Panc1 (cell line): ENCODE measurements at regions not wholly inside any gene's neighbourhood (a gene's known extent, or its start where the extent isn't known, plus 50 kb on each side); places are given as distances from the start of the nearest gene placed in this dataset.

Experiments
- ATAC-seq: fragments of 200-7000 bp; cut with Tn5 transposase; 2 replicates; pipeline ENCODE4 v1.9.1; 2020; ENCODE audit warnings: mild to moderate bottlenecking, moderate library complexity
- BruUV-seq: library from RNA; stranded (reverse); fragments of 400-500 nt; replicated peaks from 2 replicates; lab custom pipeline; 2021; lab: Mats Ljungman, UMichigan
- CTCF ChIA-PET: fragments of 300-600 bp; sonication (Branson Sonifier 250); formaldehyde crosslinking; loops from one replicate; lab custom pipeline; 2022; ENCODE audit warnings: antibody characterized with exemption; lab: Charles Lee
- POLR2A ChIA-PET: fragments of 300-600 bp; sonication (Branson Sonifier 250); formaldehyde crosslinking; loops from one replicate; lab custom pipeline; 2022; ENCODE audit warnings: antibody characterized with exemption; lab: Charles Lee
- DNase-seq: peaks from one replicate; pipeline ENCODE4 v3.0.0-alpha.2; 2010; ENCODE audit warnings: low read depth, low spot score
- H3K27ac ChIP-seq: 2 replicates; pipeline ENCODE4 v1.5.1; 2011; ENCODE audit warnings: mild to moderate bottlenecking, low read length, inconsistent platforms
- H3K27me3 ChIP-seq: fragments of 200-500 bp; sonication (Bioruptor generic); 2 replicates; pipeline ENCODE4 v1.6.0; 2014; ENCODE audit warnings: low read length, inconsistent platforms; ENCODE audit not compliant: control insufficient read depth, insufficient read depth
- H3K36me3 ChIP-seq: fragments of 200-500 bp; sonication (Bioruptor generic); 2 replicates; pipeline ENCODE4 v1.5.1; 2014; ENCODE audit warnings: inconsistent platforms, mild to moderate bottlenecking, low read length, moderate library complexity; ENCODE audit not compliant: control insufficient read depth, insufficient read depth
- H3K4me1 ChIP-seq: 2 replicates; pipeline ENCODE4 v1.5.1; 2011; ENCODE audit warnings: inconsistent platforms, mild to moderate bottlenecking, low read length, moderate library complexity; ENCODE audit not compliant: control insufficient read depth, insufficient read depth
- H3K4me3 ChIP-seq, 2 experiments: 2 replicates each; pipeline ENCODE4 v1.5.1; 2011 to 2012; ENCODE audit warnings: low read depth in 2 of 2, low read length in 2 of 2, mild to moderate bottlenecking in 2 of 2, inconsistent platforms in 1 of 2, moderate library complexity in 1 of 2
- H3K9me3 ChIP-seq: fragments of 200-500 bp; sonication (Bioruptor generic); 2 replicates; pipeline ENCODE4 v1.5.1; 2014; ENCODE audit warnings: low read depth, mild to moderate bottlenecking, inconsistent platforms, low read length, moderate library complexity; ENCODE audit not compliant: control insufficient read depth, insufficient read depth
- CTCF ChIP-seq: fragments of 450-650 bp; IDR thresholded peaks from 2 replicates; pipeline ENCODE4 v1.5.1; 2017; ENCODE audit warnings: mild to moderate bottlenecking
- POLR2AphosphoS5 ChIP-seq: IDR thresholded peaks from 2 replicates; pipeline ENCODE4 v1.6.1; 2012; ENCODE audit warnings: mild to moderate bottlenecking, low read depth, low read length, moderate library complexity
- REST ChIP-seq, 2 experiments: IDR thresholded peaks; 2 replicates each; pipeline ENCODE4 v1.6.1; 2011 to 2012; ENCODE audit warnings: low read depth in 2 of 2, control low read depth in 1 of 2, low read length in 1 of 2, mild to moderate bottlenecking in 1 of 2, moderate library complexity in 1 of 2; ENCODE audit not compliant: insufficient read depth in 1 of 2
- SIN3A ChIP-seq: IDR thresholded peaks from 2 replicates; pipeline ENCODE4 v1.6.1; 2012; ENCODE audit warnings: low read depth, mild to moderate bottlenecking, low read length, moderate library complexity, borderline replicate concordance; ENCODE audit not compliant: insufficient read depth
- TCF7L2 ChIP-seq: IDR thresholded peaks from 2 replicates; pipeline ENCODE4 v1.6.1; 2011; ENCODE audit warnings: mild to moderate bottlenecking, low read depth, low read length, inconsistent platforms
- in situ Hi-C: cut with HindIII; loops from 2 replicates; pipeline ENCODE4 v1.10.0; 2016; ENCODE audit warnings: low sequenced_read_pairs, low pct_unique_long_range_greater_than_20kb
- intact Hi-C: fragments of 100-400 bp; cut with micrococcal nuclease; formaldehyde crosslinking; loops from one replicate; pipeline ENCODE4 v1.10.0; 2022; ENCODE audit not compliant: unreplicated experiment

- H3K4me3 ChIP-seq, result no peak overlapping the region
- H3K9me3 ChIP-seq, result no peaks in the 10 kb centered on the region
- BruUV-seq, result no TSS peak
- no peaks in the 10 kb centered on the region for H3K27me3 ChIP-seq
- POLR2A ChIA-PET, result no interaction called here
- DNase-seq (no peak), ATAC-seq (no peak)
- H3K27ac ChIP-seq, result no peak overlapping the region
- in situ Hi-C loops, result no loop called here
- CTCF ChIA-PET, result no interaction called here
- intact Hi-C loops, result no loop called here
- no peak for TF ChIP-seq CTCF
- TF ChIP-seq POLR2AphosphoS5, result no peak
- TF ChIP-seq SIN3A, result no peak
- TF ChIP-seq TCF7L2, result no peak
- H3K4me1 ChIP-seq, result no peaks in the 10 kb centered on the region
- H3K36me3 ChIP-seq, result no peaks in the 10 kb centered on the region
These were observed 169.1 kb upstream of the THUMPD2 start for GRCh38 chr2:39948016-39948719.

DNA sequence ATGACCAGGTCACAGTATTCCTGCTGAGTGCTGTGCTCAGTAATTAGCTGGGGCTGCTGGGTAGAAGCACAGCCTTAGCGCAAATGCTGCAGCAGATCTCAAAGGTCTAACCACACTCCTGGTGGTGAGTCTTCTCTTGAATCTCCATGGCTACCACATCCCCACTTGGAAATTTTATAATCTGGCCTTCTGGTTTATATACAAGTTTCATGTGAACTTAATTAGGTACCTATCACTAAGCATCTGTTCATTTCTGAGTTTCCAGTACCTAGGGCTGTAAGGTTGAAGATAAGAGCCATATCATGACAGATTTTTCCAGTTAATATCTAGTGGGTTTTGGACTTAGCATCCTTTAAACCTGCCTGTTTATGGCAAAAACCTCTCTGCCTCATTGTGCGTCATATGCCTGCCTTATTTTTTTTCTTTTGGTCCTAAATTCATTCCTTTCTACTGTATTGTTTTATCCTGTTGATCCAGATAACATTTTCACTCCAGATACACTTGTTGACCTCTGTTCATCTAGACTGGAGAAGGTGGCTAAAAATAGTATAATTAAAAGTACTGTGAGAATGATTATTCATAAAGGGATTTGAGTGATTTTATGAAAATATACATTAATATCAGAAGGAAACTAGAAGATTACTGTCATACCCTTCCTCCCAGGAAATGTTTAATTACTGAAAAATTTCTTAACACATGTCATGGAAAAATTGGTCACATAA, 168.4 kb upstream of the THUMPD2 start:
- ATAC-seq, result no peak
- DNase-seq, result no peak
- no peaks in the 10 kb centered on the region for H3K4me1 ChIP-seq
- POLR2A ChIA-PET, result no interaction called here
- no TSS peak for BruUV-seq
- in situ Hi-C loops, result no loop called here
- intact Hi-C loops, result no loop called here
- CTCF ChIA-PET, result no interaction called here
- H3K36me3 ChIP-seq, result no peaks in the 10 kb centered on the region
- H3K27ac ChIP-seq, result no peak overlapping the region
- no peak overlapping the region for H3K4me3 ChIP-seq
- H3K27me3 ChIP-seq, result no peaks in the 10 kb centered on the region
- no peaks in the 10 kb centered on the region for H3K9me3 ChIP-seq
- no peak for TF ChIP-seq POLR2AphosphoS5
- no peak for TF ChIP-seq TCF7L2
- no peak for TF ChIP-seq CTCF
- no peak for TF ChIP-seq REST (IDR thresholded peaks at IDR 0.05; ENCODE audit: insufficient read depth in 1 of 2, low read depth in 2 of 2, low read length in 1 of 2)
- TF ChIP-seq SIN3A, result no peak
